ENCODE measurements at regions not wholly inside any gene's neighbourhood (a gene's known extent, or its start where the extent isn't known, plus 50 kb on each side); places are given as distances from the start of the nearest gene placed in this dataset.

GRCh38 chr12:83451189-83451588 is 764.5 kb downstream of the TMTC2 start:
- peak in 1 of 3 experiments; percentile 14 for TF ChIP-seq CTCF (optimal IDR thresholded peaks at IDR 0.05 in 1 of 3, IDR thresholded peaks at IDR 0.05 in 1 of 3, conservative IDR thresholded peaks at IDR 0.05 in 1 of 3; ENCODE audit: extremely low read depth in 1 of 3, insufficient read depth in 2 of 3, low read length in 3 of 3)
- no peak for TF ChIP-seq EZH2 (IDR thresholded peaks at IDR 0.05; ENCODE audit: low read length)

Measured in keratinocyte (primary cell).